Neural progenitor cell (in vitro differentiated cells): ENCODE measurements at regions not wholly inside any gene's neighbourhood (a gene's known extent, or its start where the extent isn't known, plus 50 kb on each side); places are given as distances from the start of the nearest gene placed in this dataset.

ENCODE experiments used
- DNase-seq: peaks from one replicate; pipeline ENCODE4 v3.0.0-alpha.2; 2016; ENCODE audit warnings: low spot score
- H2AFZ ChIP-seq: fragments of 200-600 bp; sonication (generic); replicated peaks from 2 replicates; pipeline ENCODE4 v1.6.1; 2016; ENCODE audit warnings: antibody characterized with exemption
- H3F3A ChIP-seq: fragments of 200-600 bp; sonication (generic); 2 replicates; pipeline ENCODE4 v1.6.1; 2016; ENCODE audit warnings: antibody characterized with exemption, low read depth
- H3K27ac ChIP-seq: fragments of 200-600 bp; sonication (generic); 2 replicates; pipeline ENCODE4 v1.5.1; 2016; ENCODE audit warnings: mild to moderate bottlenecking
- H3K27me3 ChIP-seq: fragments of 200-600 bp; sonication (generic); 2 replicates; pipeline ENCODE4 v1.6.1; 2016; ENCODE audit warnings: mild to moderate bottlenecking, moderate library complexity
- H3K36me3 ChIP-seq: fragments of 200-600 bp; sonication (generic); 2 replicates; pipeline ENCODE4 v1.5.1; 2016
- H3K4me1 ChIP-seq: fragments of 200-600 bp; sonication (generic); 2 replicates; pipeline ENCODE4 v1.6.1; 2016; ENCODE audit warnings: mixed run types
- H3K4me2 ChIP-seq: fragments of 200-600 bp; sonication (generic); 2 replicates; pipeline ENCODE4 v1.6.1; 2016
- H3K4me3 ChIP-seq: fragments of 200-600 bp; sonication (generic); 2 replicates; pipeline ENCODE4 v1.5.1; 2016
- H3K79me2 ChIP-seq: fragments of 200-600 bp; sonication (generic); 2 replicates; pipeline ENCODE4 v1.6.1; 2016; ENCODE audit warnings: low read depth
- H3K9ac ChIP-seq: fragments of 200-600 bp; sonication (generic); 2 replicates; pipeline ENCODE4 v1.6.1; 2016
- H3K9me3 ChIP-seq: fragments of 200-600 bp; sonication (generic); 2 replicates; pipeline ENCODE4 v1.5.1; 2016; ENCODE audit warnings: low read depth
- H4K20me1 ChIP-seq: fragments of 200-600 bp; sonication (generic); 2 replicates; pipeline ENCODE4 v1.6.1; 2016; ENCODE audit warnings: low read depth
- H3K27ac Mint-ChIP-seq: 3 replicates; pipeline ENCODE4 v1.8.0; 2021; ENCODE audit warnings: mixed read lengths
- H3K27me3 Mint-ChIP-seq: 2 replicates; pipeline ENCODE4 v1.8.0; 2022; ENCODE audit warnings: low read depth, mild to moderate bottlenecking, inconsistent platforms, moderate library complexity, mixed read lengths; ENCODE audit not compliant: insufficient read depth
- H3K36me3 Mint-ChIP-seq: 3 replicates; pipeline ENCODE4 v1.8.0; 2021; ENCODE audit warnings: mixed read lengths
- H3K4me1 Mint-ChIP-seq: 3 replicates; pipeline ENCODE4 v1.8.0; 2021; ENCODE audit warnings: mixed read lengths
- H3K4me3 Mint-ChIP-seq: 3 replicates; pipeline ENCODE4 v1.8.0; 2021; ENCODE audit warnings: mild to moderate bottlenecking, moderate library complexity, mixed read lengths
- H3K9me3 Mint-ChIP-seq: 3 replicates; pipeline ENCODE4 v1.8.0; 2020; ENCODE audit warnings: mixed read lengths
- EZH2 ChIP-seq: fragments of 200-600 bp; sonication (generic); IDR thresholded peaks from 2 replicates; pipeline ENCODE4 v1.6.1; 2017; ENCODE audit warnings: antibody characterized with exemption, mild to moderate bottlenecking, moderate library complexity
- EZH2phosphoT487 ChIP-seq: fragments of 200-600 bp; sonication (generic); IDR thresholded peaks from 2 replicates; pipeline ENCODE4 v1.6.1; 2017; ENCODE audit warnings: antibody characterized with exemption
- TF ChIP-seq, protein P1 (sequence below): fragments of 200-600 bp; sonication (generic); IDR thresholded peaks from 2 replicates; pipeline ENCODE4 v1.5.1; 2017; ENCODE audit warnings: antibody characterized with exemption, mild to moderate bottlenecking

DNA sequence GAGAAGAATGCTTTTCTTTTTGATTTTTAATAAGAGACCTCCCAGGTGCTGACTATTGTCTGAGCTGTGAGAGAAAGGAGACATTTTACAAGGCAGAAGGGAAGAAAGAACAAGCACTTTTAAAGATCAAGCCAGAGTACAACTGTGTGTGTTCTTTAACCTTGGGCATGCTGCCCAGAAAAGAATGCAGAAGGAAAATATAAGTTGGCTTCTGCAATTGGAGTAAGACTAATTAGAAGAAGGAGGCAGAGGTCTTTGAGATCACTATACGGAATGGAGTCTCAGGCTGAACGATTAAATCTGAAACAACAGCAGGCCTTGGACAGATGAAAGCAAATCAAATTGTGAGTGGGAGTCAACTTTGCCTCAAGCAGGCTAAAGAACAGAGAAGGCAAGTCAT, 230.5 kb downstream of the ATP23 start:
- TF ChIP-seq EZH2 = no peak
- no peak for TF ChIP-seq EZH2phosphoT487
- TF ChIP-seq, protein P1, sequence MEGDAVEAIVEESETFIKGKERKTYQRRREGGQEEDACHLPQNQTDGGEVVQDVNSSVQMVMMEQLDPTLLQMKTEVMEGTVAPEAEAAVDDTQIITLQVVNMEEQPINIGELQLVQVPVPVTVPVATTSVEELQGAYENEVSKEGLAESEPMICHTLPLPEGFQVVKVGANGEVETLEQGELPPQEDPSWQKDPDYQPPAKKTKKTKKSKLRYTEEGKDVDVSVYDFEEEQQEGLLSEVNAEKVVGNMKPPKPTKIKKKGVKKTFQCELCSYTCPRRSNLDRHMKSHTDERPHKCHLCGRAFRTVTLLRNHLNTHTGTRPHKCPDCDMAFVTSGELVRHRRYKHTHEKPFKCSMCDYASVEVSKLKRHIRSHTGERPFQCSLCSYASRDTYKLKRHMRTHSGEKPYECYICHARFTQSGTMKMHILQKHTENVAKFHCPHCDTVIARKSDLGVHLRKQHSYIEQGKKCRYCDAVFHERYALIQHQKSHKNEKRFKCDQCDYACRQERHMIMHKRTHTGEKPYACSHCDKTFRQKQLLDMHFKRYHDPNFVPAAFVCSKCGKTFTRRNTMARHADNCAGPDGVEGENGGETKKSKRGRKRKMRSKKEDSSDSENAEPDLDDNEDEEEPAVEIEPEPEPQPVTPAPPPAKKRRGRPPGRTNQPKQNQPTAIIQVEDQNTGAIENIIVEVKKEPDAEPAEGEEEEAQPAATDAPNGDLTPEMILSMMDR = no peak
- DNase-seq = no peak
- peaks cover 7% of the 10 kb centered on the region for H3K4me1 ChIP-seq
- H3K27me3 ChIP-seq = peaks cover 7% of the 10 kb centered on the region
- Mint-ChIP-seq H3K36me3 (no peaks in the 10 kb centered on the region), H3K27me3 (no peaks in the 10 kb centered on the region), H3K9me3 (no peaks in the 10 kb centered on the region), H3K4me3 (no peak overlapping the region), H3K27ac (no peak overlapping the region), H3K4me1 (peaks cover 5% of the 10 kb centered on the region)
- no peaks in the 10 kb centered on the region for H3K79me2 ChIP-seq
- H3K9ac ChIP-seq = no peak overlapping the region
- no peak overlapping the region for H3K4me3 ChIP-seq
- H3F3A ChIP-seq = no peaks in the 10 kb centered on the region
- H3K4me2 ChIP-seq = no peak overlapping the region
- H2AFZ ChIP-seq = no peak overlapping the region
- H3K36me3 ChIP-seq = no peaks in the 10 kb centered on the region
- no peak overlapping the region for H3K27ac ChIP-seq
- H4K20me1 ChIP-seq = no peaks in the 10 kb centered on the region
- H3K9me3 ChIP-seq = no peaks in the 10 kb centered on the region

DNA sequence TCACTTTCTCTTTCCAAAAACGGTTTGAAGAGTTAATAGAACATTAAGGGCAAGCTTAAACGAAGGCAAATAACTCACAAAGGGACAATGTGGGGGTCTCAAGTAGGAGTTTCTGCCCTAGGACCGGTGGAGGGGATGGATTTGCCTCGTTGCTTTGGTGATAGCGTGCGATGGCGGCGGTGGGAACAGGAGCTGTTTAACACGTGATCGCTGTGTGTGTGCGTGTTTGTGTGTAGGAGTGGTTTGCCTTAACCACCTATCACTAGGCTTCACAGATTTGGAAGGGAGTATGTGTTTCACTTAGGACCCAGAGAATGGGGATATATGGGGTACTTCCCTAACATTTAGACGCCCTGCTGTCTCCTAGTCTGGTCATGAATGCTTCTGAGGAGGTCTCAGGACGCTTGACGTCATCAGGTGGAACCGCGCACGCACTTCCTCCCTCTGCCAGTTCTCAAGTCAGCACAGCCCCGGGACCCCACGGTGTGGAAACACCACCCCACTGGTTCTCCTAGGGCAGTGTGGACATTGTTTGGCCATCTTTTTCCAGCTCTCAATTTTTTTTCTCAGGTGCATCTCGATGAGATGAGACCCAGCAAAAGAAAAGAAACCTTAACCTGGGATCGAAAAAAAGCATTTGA, 231.2 kb downstream of the ATP23 start:
- Mint-ChIP-seq H3K9me3 (no peaks in the 10 kb centered on the region), H3K4me1 (peaks cover 5% of the 10 kb centered on the region), H3K27me3 (no peaks in the 10 kb centered on the region), H3K4me3 (no peak overlapping the region), H3K27ac (peak overlapping the region; percentile 54), H3K36me3 (no peaks in the 10 kb centered on the region)
- Histone ChIP-seq H3K9me3 (no peaks in the 10 kb centered on the region), H3K27ac (no peak overlapping the region), H3K9ac (no peak overlapping the region), H4K20me1 (no peaks in the 10 kb centered on the region), H2AFZ (no peak overlapping the region), H3K4me2 (no peak overlapping the region), H3F3A (no peaks in the 10 kb centered on the region), H3K27me3 (peaks cover 8% of the 10 kb centered on the region), H3K36me3 (no peaks in the 10 kb centered on the region), H3K79me2 (no peaks in the 10 kb centered on the region), H3K4me1 (peaks cover 7% of the 10 kb centered on the region), H3K4me3 (no peak overlapping the region)
- TF ChIP-seq, protein P1 = no peak
- TF ChIP-seq EZH2 (no peak), EZH2phosphoT487 (no peak)
- no peak for DNase-seq

GRCh38 chr12:58174316-58174715, 232.9 kb downstream of the ATP23 start:
- H3K27ac Mint-ChIP-seq = no peak overlapping the region
- H3K4me2 ChIP-seq = no peak overlapping the region
- peaks cover 8% of the 10 kb centered on the region for H3K27me3 ChIP-seq
- H2AFZ ChIP-seq = no peak overlapping the region
- H3K4me1 ChIP-seq = peaks cover 7% of the 10 kb centered on the region
- no peak overlapping the region for H3K9ac ChIP-seq
- H3F3A ChIP-seq = no peaks in the 10 kb centered on the region
- no peaks in the 10 kb centered on the region for H3K27me3 Mint-ChIP-seq
- H4K20me1 ChIP-seq = no peaks in the 10 kb centered on the region
- H3K9me3 Mint-ChIP-seq = no peaks in the 10 kb centered on the region
- no peaks in the 10 kb centered on the region for H3K9me3 ChIP-seq
- DNase-seq = no peak
- no peak overlapping the region for H3K4me3 ChIP-seq
- no peaks in the 10 kb centered on the region for H3K36me3 Mint-ChIP-seq
- H3K4me1 Mint-ChIP-seq = peaks cover 5% of the 10 kb centered on the region
- H3K4me3 Mint-ChIP-seq = no peak overlapping the region
- H3K27ac ChIP-seq = no peak overlapping the region
- TF ChIP-seq EZH2phosphoT487 (no peak), EZH2 (no peak)
- TF ChIP-seq, protein P1 = no peak
- no peaks in the 10 kb centered on the region for H3K36me3 ChIP-seq
- H3K79me2 ChIP-seq = no peaks in the 10 kb centered on the region
